Vagina (tissue), 2 donors: ENCODE measurements at regions not wholly inside any gene's neighbourhood (a gene's known extent, or its start where the extent isn't known, plus 50 kb on each side); places are given as distances from the start of the nearest gene placed in this dataset.

Experiments
- CTCF ChIP-seq, 3 experiments: fragments of 450-650 bp in 2 of 3; fragments of 200-600 bp in 1 of 3; sonication (generic) in 1 of 3; IDR thresholded peaks; one replicate each; pipeline ENCODE4 v1.5.1; 2017 to 2019; ENCODE audit warnings: antibody characterized with exemption in 3 of 3, mild to moderate bottlenecking in 2 of 3, moderate library complexity in 2 of 3
- POLR2A ChIP-seq, 2 donors: fragments of 450-650 bp; IDR thresholded peaks; one replicate each; pipeline ENCODE4 v1.6.1; 2017; ENCODE audit warnings: antibody characterized with exemption in 2 of 2, mild to moderate bottlenecking in 2 of 2, moderate library complexity in 2 of 2

DNA sequence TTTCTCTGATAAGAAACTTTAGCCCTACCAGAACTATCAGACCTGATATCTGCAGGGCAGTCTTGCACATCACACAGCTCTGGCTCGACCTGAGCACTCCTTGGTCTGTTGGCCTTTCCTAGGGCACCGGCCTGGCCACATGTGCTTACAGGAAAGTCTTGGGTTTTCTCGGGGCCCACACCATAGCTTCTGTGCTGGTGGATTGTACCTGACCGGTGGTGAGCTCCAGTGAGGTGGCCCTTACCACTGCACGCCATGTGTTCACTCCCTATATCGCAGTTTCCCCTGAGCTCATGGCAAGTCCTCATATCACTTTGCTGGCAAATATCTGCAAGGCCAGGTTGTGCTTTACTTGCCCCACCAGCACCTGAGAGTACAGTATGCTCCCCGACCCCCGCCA lies 2637.4 kb downstream of the ARAP2 start:
- TF ChIP-seq POLR2A (IDR thresholded peaks at IDR 0.05) (no peak), CTCF (IDR thresholded peaks at IDR 0.05) (no peak)
